ENCODE measurements at regions not wholly inside any gene's neighbourhood (a gene's known extent, or its start where the extent isn't known, plus 50 kb on each side); places are given as distances from the start of the nearest gene placed in this dataset.
A peak's percentile ranks its signal among the peaks of the same experiment; 100 is the strongest.

- H3K36me3 ChIP-seq, result no peaks in the 10 kb centered on the region
- no peaks in the 10 kb centered on the region for H3K9me3 ChIP-seq
- no peak for TF ChIP-seq CTCF (IDR thresholded peaks at IDR 0.05)
- H3K27me3 ChIP-seq, result no peaks in the 10 kb centered on the region
- DNase-seq (ENCODE audit: low spot score), result no peak
- H3K4me3 ChIP-seq, result no peak overlapping the region
- no peak overlapping the region for H3K27ac ChIP-seq
- H3K4me1 ChIP-seq, result no peaks in the 10 kb centered on the region
Measured at GRCh38 chr22:48902001-48902869, 925.4 kb downstream of the BRD1 start.

GRCh38 chr22:48901324-48901723 lies 926.3 kb downstream of the BRD1 start:
- Histone ChIP-seq H3K36me3 (no peaks in the 10 kb centered on the region), H3K4me1 (no peaks in the 10 kb centered on the region), H3K27me3 (no peaks in the 10 kb centered on the region), H3K4me3 (no peak overlapping the region), H3K9me3 (no peaks in the 10 kb centered on the region), H3K27ac (no peak overlapping the region)
- peak; percentile 30 for DNase-seq (ENCODE audit: low spot score)
- TF ChIP-seq CTCF (IDR thresholded peaks at IDR 0.05), result no peak

GRCh38 chr22:48900626-48901025 lies 927.0 kb downstream of the BRD1 start:
- no peaks in the 10 kb centered on the region for H3K27me3 ChIP-seq

GRCh38 chr22:48900327-48900597 lies 927.4 kb downstream of the BRD1 start:
- no peaks in the 10 kb centered on the region for H3K27me3 ChIP-seq
- no peaks in the 10 kb centered on the region for H3K36me3 ChIP-seq
- H3K4me3 ChIP-seq, result no peak overlapping the region
- TF ChIP-seq CTCF (IDR thresholded peaks at IDR 0.05), result no peak
- no peak for DNase-seq (ENCODE audit: low spot score)
- H3K4me1 ChIP-seq, result no peaks in the 10 kb centered on the region
- H3K27ac ChIP-seq, result no peak overlapping the region
- H3K9me3 ChIP-seq, result no peaks in the 10 kb centered on the region

More at GRCh38 chr22:48900626-48901025, 927.0 kb downstream of the BRD1 start:
- no peaks in the 10 kb centered on the region for H3K9me3 ChIP-seq
- TF ChIP-seq CTCF (IDR thresholded peaks at IDR 0.05), result no peak
- H3K4me3 ChIP-seq, result no peak overlapping the region
- no peaks in the 10 kb centered on the region for H3K4me1 ChIP-seq
- H3K36me3 ChIP-seq, result no peaks in the 10 kb centered on the region
- H3K27ac ChIP-seq, result no peak overlapping the region
- no peak for DNase-seq (ENCODE audit: low spot score)

- H3K27me3 ChIP-seq, result no peaks in the 10 kb centered on the region
- peak; percentile 11 for DNase-seq (ENCODE audit: low spot score)
- no peaks in the 10 kb centered on the region for H3K36me3 ChIP-seq
- H3K27ac ChIP-seq, result no peak overlapping the region
- H3K9me3 ChIP-seq, result no peaks in the 10 kb centered on the region
- H3K4me1 ChIP-seq, result no peaks in the 10 kb centered on the region
- H3K4me3 ChIP-seq, result no peak overlapping the region
- no peak for TF ChIP-seq CTCF (IDR thresholded peaks at IDR 0.05)
Measured at GRCh38 chr22:48899523-48900326, 927.9 kb downstream of the BRD1 start.

Measured in right atrium auricular region (tissue), 2 donors.